H1 (cell line): ENCODE measurements at regions not wholly inside any gene's neighbourhood (a gene's known extent, or its start where the extent isn't known, plus 50 kb on each side); places are given as distances from the start of the nearest gene placed in this dataset.

Experiments
- CTCF ChIA-PET: fragments of 300-600 bp; sonication (Branson Sonifier 250); formaldehyde crosslinking; loops from one replicate; lab custom pipeline; 2021; ENCODE audit not compliant: partially characterized antibody; lab: Charles Lee
- POLR2A ChIA-PET: fragments of 300-600 bp; sonication (Branson Sonifier 250); formaldehyde crosslinking; loops from one replicate; lab custom pipeline; 2021; ENCODE audit warnings: inconsistent platforms; ENCODE audit not compliant: partially characterized antibody; lab: Charles Lee
- DNase-seq, 2 experiments: peaks; one replicate each; pipeline versions ENCODE4 v3.0.0 to v3.0.0-alpha.2; 2010 to 2022; ENCODE audit warnings: low spot score in 2 of 2, low read depth in 1 of 2, mixed read lengths in 1 of 2
- FAIRE-seq: peaks from 2 replicates; lab custom pipeline; 2011; peaks lifted over from hg19 to GRCh38; lab: Jason Lieb, UNC
- H2AFZ ChIP-seq: 2 replicates; pipeline ENCODE4 v1.8.1; 2012; ENCODE audit warnings: low read length, inconsistent platforms
- H2AK5ac ChIP-seq: 2 replicates; pipeline ENCODE4 v1.6.1; 2013; ENCODE audit warnings: low read depth, low read length
- H2BK120ac ChIP-seq: replicated peaks from 2 replicates; pipeline ENCODE3; 2013; ENCODE audit warnings: low read depth, low read length, inconsistent platforms
- H2BK12ac ChIP-seq: 2 replicates; pipeline ENCODE4 v1.6.1; 2013; ENCODE audit warnings: low read depth, low read length
- H2BK15ac ChIP-seq: 2 replicates; pipeline ENCODE4 v1.6.1; 2013; ENCODE audit warnings: low read length
- H2BK20ac ChIP-seq: 2 replicates; pipeline ENCODE4 v1.6.1; 2013; ENCODE audit warnings: low read length
- H2BK5ac ChIP-seq: 2 replicates; pipeline ENCODE4 v1.6.1; 2013; ENCODE audit warnings: low read depth, low read length
- H3K14ac ChIP-seq: 2 replicates; pipeline ENCODE4 v1.6.1; 2013; ENCODE audit warnings: inconsistent platforms; ENCODE audit not compliant: insufficient read length
- H3K18ac ChIP-seq: 2 replicates; pipeline ENCODE4 v1.6.1; 2013; ENCODE audit warnings: low read length; ENCODE audit errors: extremely low read depth
- H3K23ac ChIP-seq: 2 replicates; pipeline ENCODE4 v1.6.1; 2013; ENCODE audit warnings: inconsistent platforms; ENCODE audit not compliant: insufficient read length
- H3K23me2 ChIP-seq: 2 replicates; pipeline ENCODE4 v1.6.1; 2013; ENCODE audit warnings: low read depth, low read length
- H3K27ac ChIP-seq: 2 replicates; pipeline ENCODE4 v1.6.1; 2011; ENCODE audit warnings: low read depth, low read length, inconsistent platforms
- H3K27me3 ChIP-seq, 4 experiments: replicated peaks in 1 of 4; 1 replicate in 1 of 4; 2 replicates in 3 of 4; pipeline versions ENCODE4 v1.6.1 to v1.8.1; 2011 to 2013; ENCODE audit warnings: low read length in 3 of 4, mild to moderate bottlenecking in 3 of 4, inconsistent platforms in 2 of 4, mixed read lengths in 2 of 4, moderate library complexity in 1 of 4; ENCODE audit not compliant: control insufficient read depth in 3 of 4, insufficient read depth in 3 of 4; ENCODE audit errors: extremely low read depth in 1 of 4
- H3K36me3 ChIP-seq, 4 experiments: 2 replicates each; pipeline versions ENCODE4 v1.6.1 to v1.8.1; 2011 to 2013; ENCODE audit warnings: mild to moderate bottlenecking in 4 of 4, low read length in 3 of 4, moderate library complexity in 2 of 4, control low read depth in 1 of 4, inconsistent platforms in 1 of 4; ENCODE audit not compliant: insufficient read depth in 4 of 4, control insufficient read depth in 2 of 4
- H3K4ac ChIP-seq: replicated peaks from 2 replicates; pipeline ENCODE3; 2013; ENCODE audit warnings: low read length, low read depth, mixed read lengths, inconsistent platforms; ENCODE audit not compliant: insufficient read length
- H3K4me1 ChIP-seq, 4 experiments: replicated peaks in 1 of 4; 1 replicate in 1 of 4; 2 replicates in 3 of 4; pipeline versions ENCODE4 v1.6.1 to v1.8.1; 2011 to 2013; ENCODE audit warnings: low read length in 3 of 4, inconsistent platforms in 2 of 4, mixed read lengths in 1 of 4; ENCODE audit not compliant: insufficient read depth in 4 of 4, control insufficient read depth in 3 of 4
- H3K4me2 ChIP-seq, 2 experiments: 2 replicates each; pipeline versions ENCODE4 v1.6.1 to v1.8.1; 2011 to 2013; ENCODE audit warnings: low read depth in 2 of 2, low read length in 2 of 2, control low read depth in 1 of 2, inconsistent platforms in 1 of 2, mild to moderate bottlenecking in 1 of 2; ENCODE audit not compliant: insufficient read depth in 1 of 2
- H3K4me3 ChIP-seq, 4 experiments: fragments of 200-600, 300-600 bp in 1 of 4; sonication (generic), shearing (Covaris generic), sonication (Bioruptor Twin) in 1 of 4; 2 replicates each; pipeline versions ENCODE4 v1.5.1 to v1.8.1; 2011 to 2016; ENCODE audit warnings: low read length in 4 of 4, low read depth in 3 of 4, control low read depth in 2 of 4, inconsistent platforms in 2 of 4, mild to moderate bottlenecking in 2 of 4, mixed read lengths in 1 of 4, moderate library complexity in 1 of 4; ENCODE audit not compliant: insufficient read depth in 2 of 4; ENCODE audit errors: extremely low read depth in 1 of 4
- H3K56ac ChIP-seq: replicated peaks from 2 replicates; pipeline ENCODE3; 2013; ENCODE audit warnings: low read depth, mild to moderate bottlenecking, mixed read lengths, low read length, inconsistent platforms; ENCODE audit not compliant: insufficient read length
- H3K79me1 ChIP-seq: 2 replicates; pipeline ENCODE4 v1.6.1; 2013; ENCODE audit warnings: low read depth, low read length, control low read depth
- H3K79me2 ChIP-seq, 2 experiments: 2 replicates each; pipeline versions ENCODE4 v1.6.1 to v1.8.1; 2012 to 2013; ENCODE audit warnings: low read length in 2 of 2, mild to moderate bottlenecking in 2 of 2, inconsistent platforms in 1 of 2; ENCODE audit not compliant: insufficient read depth in 2 of 2, control insufficient read depth in 1 of 2
- H3K9ac ChIP-seq, 4 experiments: replicated peaks in 1 of 4; 1 replicate in 1 of 4; 2 replicates in 3 of 4; pipeline versions ENCODE4 v1.6.1 to v1.8.1; 2011 to 2013; ENCODE audit warnings: low read depth in 3 of 4, low read length in 3 of 4, control low read depth in 2 of 4, mild to moderate bottlenecking in 2 of 4, moderate library complexity in 2 of 4, inconsistent platforms in 1 of 4; ENCODE audit errors: extremely low read depth in 1 of 4
- H3K9me3 ChIP-seq, 2 experiments: 2 replicates each; pipeline versions ENCODE4 v1.6.1 to v1.8.1; 2012 to 2013; ENCODE audit warnings: mild to moderate bottlenecking in 2 of 2, moderate library complexity in 2 of 2, control low read depth in 1 of 2, inconsistent platforms in 1 of 2, low read depth in 1 of 2, low read length in 1 of 2, mixed read lengths in 1 of 2; ENCODE audit not compliant: insufficient read depth in 2 of 2
- H4K20me1 ChIP-seq, 2 experiments: replicated peaks in 1 of 2; 2 replicates each; pipeline versions ENCODE3 to v1.8.1; 2011 to 2013; ENCODE audit warnings: inconsistent platforms in 2 of 2, low read length in 2 of 2, mild to moderate bottlenecking in 1 of 2; ENCODE audit not compliant: insufficient read depth in 2 of 2, control insufficient read depth in 1 of 2
- H4K5ac ChIP-seq: 2 replicates; pipeline ENCODE4 v1.6.1; 2013; ENCODE audit warnings: low read length, low read depth, mixed read lengths, inconsistent platforms; ENCODE audit not compliant: insufficient read length
- H4K8ac ChIP-seq: 2 replicates; pipeline ENCODE4 v1.8.0; 2013; ENCODE audit warnings: mild to moderate bottlenecking, moderate library complexity, low read length, inconsistent platforms; ENCODE audit not compliant: insufficient read depth; ENCODE audit errors: extremely low read depth
- H4K91ac ChIP-seq: replicated peaks from 2 replicates; pipeline ENCODE3; 2013; ENCODE audit warnings: low read length, mixed read lengths, inconsistent platforms; ENCODE audit not compliant: insufficient read length
- MAFK ChIP-seq: IDR thresholded peaks from 2 replicates; pipeline ENCODE4 v1.6.1; 2012; ENCODE audit warnings: low read depth, mild to moderate bottlenecking, improper control_type of control experiment, low read length
- SP4 ChIP-seq: IDR thresholded peaks from 2 replicates; pipeline ENCODE4 v1.6.1; 2012; ENCODE audit warnings: low read length, inconsistent platforms
- WGBS, 2 experiments: shearing (Covaris generic) in 1 of 2; methylation state at CpG; one replicate each; pipeline versions ENCODE4 v1.1.6 to v1.1.7; 2013 to 2015; ENCODE audit warnings: low lambda C conversion rate in 2 of 2, mixed read lengths in 2 of 2, inconsistent platforms in 1 of 2, low coverage in 1 of 2, missing lambda C conversion rate in 1 of 2; ENCODE audit not compliant: insufficient replicate concordance in 2 of 2, insufficient coverage in 1 of 2, insufficient read length in 1 of 2; ENCODE audit errors: extremely low coverage in 1 of 2, missing lambda C conversion rate in 1 of 2; 5-methylcytosine and 5-hydroxymethylcytosine counted together

DNA sequence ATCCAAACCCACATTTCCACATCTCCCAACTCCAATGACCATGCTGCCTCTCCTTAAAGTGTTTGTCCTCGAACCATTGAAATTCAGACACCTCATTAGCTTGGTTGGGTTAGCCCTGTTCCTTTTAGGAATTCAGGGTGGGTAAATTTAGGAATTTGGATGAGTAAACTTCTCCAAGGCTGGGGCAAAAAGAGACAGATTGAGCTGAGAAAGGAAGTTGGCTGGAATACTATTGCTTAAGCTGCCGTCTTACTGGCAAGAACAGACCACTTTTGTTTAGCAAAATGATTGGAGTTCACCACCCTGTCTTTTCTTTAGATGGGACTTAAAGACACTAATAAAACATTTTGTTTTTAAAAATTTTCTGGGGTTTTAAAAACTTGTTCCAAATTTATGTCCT, 143.6 kb upstream of the GDNF start:
- no peak overlapping the region for H2BK20ac ChIP-seq
- no peaks in the 10 kb centered on the region for H3K79me1 ChIP-seq
- no peak overlapping the region for H2BK120ac ChIP-seq
- peaks cover 3 to 4% of the 10 kb centered on the region in 2 experiments; a peak in 2 of 4 replicates for H3K9me3 ChIP-seq
- WGBS, 2 experiments, result 45% methylated on average over 2 of the region's 2 CpGs; no CpG with 5 or more reads in 1 of the 2 experiments
- H2BK5ac ChIP-seq, result no peak overlapping the region
- no peak overlapping the region for H3K27ac ChIP-seq
- no peaks in the 10 kb centered on the region for H3K79me2 ChIP-seq
- no peak for FAIRE-seq
- no peak overlapping the region for H3K14ac ChIP-seq
- H3K4me3 ChIP-seq, result no peak overlapping the region
- no peak overlapping the region for H3K18ac ChIP-seq
- H3K36me3 ChIP-seq, result no peaks in the 10 kb centered on the region
- ChIA-PET POLR2A (no interaction called here), CTCF (interaction anchor here (0.9 kb wide), 1 partner anchor 182 kb away, joined by 4 read pairs; no protein-coding TSS in a partner anchor)
- H3K4ac ChIP-seq, result no peak overlapping the region
- no peaks in the 10 kb centered on the region for H3K23me2 ChIP-seq
- no peak overlapping the region for H3K9ac ChIP-seq
- H4K5ac ChIP-seq, result no peak overlapping the region
- no peak for DNase-seq
- no peak overlapping the region for H4K8ac ChIP-seq
- H3K23ac ChIP-seq, result no peak overlapping the region
- no peak overlapping the region for H3K56ac ChIP-seq
- no peaks in the 10 kb centered on the region for H4K20me1 ChIP-seq
- no peak overlapping the region for H2BK15ac ChIP-seq
- no peaks in the 10 kb centered on the region for H3K27me3 ChIP-seq
- H2AK5ac ChIP-seq, result no peak overlapping the region
- H4K91ac ChIP-seq, result no peak overlapping the region
- no peak overlapping the region for H2AFZ ChIP-seq
- H3K4me1 ChIP-seq, result no peaks in the 10 kb centered on the region
- no peak overlapping the region for H2BK12ac ChIP-seq
- no peak overlapping the region for H3K4me2 ChIP-seq
- TF ChIP-seq MAFK (no peak), SP4 (no peak)
